HT1080 (cell line): ENCODE measurements at regions not wholly inside any gene's neighbourhood (a gene's known extent, or its start where the extent isn't known, plus 50 kb on each side); places are given as distances from the start of the nearest gene placed in this dataset.
"Not testable (repeated sequence)": the region's sequence is repeated elsewhere in the genome, so short reads cannot be mapped to it uniquely, and the experiment has no call there.

Experiments used
- DNase-seq: peaks from one replicate; pipeline ENCODE4 v3.0.0-alpha.2; 2015; ENCODE audit warnings: low read depth

DNA sequence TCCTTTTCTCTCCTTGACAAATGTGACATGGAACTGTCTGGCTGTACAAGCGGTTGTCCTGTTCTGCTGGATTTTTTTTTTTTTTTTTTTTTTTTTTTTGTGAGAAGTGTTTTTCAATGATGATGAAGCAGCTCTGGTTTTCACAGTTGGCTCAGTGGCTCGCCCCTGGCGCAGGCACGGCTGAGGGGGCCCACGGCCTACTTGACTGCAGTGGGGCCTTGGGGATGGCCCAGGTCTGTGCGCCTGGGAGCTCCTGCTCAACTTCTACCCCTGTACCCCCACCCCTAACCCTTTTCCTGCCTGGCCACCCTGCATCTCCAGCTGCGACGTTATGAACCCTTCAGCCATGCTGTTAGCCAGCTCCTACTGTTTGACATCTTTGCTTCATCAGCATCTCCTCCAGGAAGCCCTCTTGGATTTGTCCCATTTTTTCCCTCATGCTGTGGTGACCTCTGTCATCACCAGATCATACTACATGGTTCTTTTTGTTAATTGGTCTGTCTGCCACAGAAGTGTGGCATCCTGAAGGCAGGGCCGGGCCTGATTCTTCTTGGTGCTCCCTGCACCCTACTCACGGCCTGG lies 167.9 kb downstream of the INHBB start:
- DNase-seq, result no peak

DNA sequence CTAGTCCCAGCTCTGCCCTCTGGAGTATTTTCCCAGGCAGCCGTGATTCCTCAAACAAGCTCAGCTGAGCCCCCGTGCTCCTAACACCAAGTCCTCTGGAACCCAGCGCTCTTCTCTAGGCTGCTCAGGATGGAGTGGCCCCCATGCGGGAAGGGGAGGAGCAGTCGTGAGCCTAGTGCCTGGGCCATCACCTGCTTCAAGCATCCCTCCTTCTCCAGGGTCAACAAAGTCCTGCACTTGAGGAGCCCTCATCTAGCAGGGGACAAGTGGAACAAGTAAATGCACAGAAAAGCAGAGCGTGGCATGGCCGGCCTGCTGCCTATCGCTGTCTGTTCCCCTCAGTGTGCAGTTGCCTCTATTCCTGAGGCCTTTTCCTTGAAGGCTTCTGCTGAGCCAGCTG lies 168.6 kb downstream of the INHBB start:
- no peak for DNase-seq

DNA sequence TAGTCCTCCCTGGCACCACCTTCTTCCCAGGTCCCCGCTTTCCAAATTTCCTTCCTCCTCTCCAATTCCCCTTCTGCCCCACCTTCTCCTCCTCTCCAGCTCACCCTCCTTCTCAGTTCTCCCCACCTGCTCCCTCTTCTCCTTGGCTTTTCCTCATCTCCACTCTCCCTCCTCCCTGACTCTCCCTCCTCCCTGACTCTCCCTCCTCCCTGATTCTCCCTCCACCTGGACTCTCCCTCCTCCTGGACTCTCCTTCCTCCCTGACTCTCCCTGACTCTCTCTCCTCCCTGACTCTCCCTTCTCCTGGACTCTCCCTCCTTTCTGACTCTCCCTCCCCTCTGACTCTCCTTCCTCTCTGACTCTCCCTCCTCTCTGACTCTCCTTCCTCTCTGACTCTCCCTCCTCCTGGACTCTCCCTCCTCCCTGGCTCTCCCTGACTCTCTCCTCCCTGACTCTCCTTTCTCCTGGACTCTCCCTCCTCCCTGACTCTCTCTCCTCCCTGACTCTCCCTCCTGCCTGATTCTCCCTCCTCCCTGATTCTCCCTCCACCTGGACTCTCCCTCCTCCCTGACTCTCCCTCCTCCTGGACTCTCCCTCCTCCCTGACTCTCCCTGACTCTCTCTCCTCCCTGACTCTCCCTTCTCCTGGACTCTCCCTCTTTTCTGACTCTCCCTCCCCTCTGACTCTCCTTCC lies 169.3 kb downstream of the INHBB start:
- DNase-seq, result not testable (repeated sequence)

DNA sequence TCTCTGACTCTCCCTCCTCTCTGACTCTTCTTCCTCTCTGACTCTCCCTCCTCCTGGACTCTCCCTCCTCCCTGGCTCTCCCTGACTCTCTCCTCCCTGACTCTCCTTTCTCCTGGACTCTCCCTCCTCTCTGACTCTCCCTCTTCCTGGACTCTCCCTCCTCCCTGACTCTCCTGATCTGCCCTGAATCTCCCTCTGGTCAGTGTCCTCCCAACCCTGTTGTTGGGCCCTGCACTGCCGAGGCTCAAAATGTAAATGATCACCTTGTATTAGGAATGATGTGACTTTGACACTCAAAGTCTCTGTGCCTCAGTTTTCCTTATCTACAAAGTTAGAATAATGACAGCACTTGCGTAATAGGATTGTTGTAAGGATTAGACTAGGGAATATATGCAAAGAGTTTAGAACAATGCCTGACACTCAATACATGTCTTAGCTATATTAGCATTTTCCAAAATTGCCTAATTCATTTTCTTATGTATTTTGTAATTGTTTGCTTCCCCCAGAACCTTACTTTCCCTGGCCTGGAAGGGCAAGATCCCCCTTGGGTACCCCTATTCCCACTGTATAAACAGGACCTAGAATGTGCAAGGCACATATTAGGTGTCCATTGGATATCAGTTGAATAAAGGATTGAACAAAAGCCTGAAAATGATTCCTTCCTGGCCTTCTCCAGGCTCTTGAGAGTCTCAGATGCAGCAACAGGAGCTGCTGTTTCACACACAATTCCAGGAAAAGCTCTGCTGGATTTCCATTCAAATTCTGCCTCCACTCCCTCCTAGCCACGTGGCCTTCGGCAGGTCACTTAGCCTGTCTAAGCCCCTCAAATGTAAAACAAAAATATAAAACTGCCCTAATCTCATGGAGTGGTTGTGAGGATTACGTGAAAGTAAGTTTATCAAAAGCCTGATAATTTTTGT lies 170.1 kb downstream of the INHBB start:
- no peak for DNase-seq

DNA sequence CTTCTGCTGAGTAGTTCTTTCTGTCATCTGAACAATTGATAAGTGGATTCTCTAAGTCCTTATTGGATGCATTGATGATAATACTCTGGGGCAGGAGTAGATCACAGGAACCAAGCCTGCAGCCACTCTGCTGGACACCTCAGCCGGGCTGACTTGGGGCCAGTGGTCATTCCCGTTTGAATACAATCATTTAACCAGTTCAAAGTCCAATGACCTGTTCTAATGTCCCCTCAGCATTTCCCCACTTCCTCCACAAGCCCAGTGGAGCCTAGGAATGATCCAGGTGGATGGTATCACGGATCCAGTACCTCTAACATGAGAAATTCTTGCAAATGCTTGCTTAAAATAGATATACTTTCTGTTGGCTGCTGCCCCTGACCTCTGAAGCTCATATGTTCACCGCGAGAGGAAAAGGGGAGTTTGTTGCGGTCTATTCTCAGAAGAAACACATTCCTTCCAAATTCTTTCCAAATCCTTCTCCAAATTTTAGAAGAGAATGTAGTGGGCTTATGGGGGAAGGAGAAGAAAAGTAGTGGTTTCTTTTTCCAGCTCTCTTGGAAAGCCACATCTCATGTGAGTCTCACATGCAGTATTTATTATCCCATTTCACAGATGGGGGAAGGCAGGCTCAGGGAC lies 170.9 kb downstream of the INHBB start:
- no peak for DNase-seq

DNA sequence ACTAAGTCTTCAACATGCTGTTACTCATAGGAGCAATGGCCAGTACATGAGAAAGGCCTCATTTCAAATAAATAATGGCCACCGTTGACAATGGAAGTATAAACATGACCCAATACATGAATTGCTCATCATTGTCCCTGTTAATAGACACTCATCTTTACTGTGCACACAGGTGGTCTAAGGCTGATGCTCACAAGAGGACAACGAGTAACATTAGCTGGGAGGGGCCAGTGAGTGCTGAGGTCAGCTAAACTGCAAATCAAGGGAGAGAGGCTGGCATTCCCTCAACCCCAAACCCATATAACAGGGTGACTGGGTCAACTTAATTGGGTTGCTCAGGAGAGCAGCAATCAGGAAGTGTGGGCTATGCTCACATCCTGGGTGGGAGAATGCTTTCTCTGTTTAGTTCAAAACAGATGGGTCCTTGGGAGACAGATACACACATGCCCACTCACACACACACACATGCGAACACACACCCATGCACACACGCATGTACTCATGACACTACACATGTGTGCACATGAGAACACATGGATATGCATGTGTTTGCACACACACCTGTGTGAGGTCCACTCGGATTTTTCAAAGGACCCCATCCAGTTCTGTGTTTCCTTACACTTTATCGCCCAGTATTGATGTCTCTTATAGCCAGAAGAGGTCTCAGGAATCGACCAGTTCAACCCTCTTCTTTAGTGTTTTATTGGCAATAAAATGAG lies 172.0 kb downstream of the INHBB start:
- DNase-seq, result no peak

DNA sequence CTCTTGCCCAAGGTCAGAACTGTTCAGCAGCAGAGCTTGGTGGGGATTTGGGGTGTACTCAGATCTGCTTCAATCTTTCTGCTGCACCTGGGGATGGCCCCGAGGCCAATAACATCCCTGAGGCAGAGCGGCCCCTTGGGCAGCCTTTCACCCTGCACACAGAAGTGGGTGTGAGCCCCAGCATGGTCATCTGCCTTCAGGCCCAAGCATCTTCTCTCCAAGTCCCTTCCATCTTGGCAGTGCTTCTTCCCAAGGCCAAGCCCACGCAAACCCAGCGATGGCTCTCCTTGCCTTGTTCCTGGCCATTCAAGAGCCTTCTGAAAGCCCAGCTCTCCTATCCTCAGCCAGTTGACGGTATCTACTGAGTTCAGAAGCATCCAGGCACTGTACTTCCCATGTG lies 172.9 kb downstream of the INHBB start:
- DNase-seq, result no peak

DNA sequence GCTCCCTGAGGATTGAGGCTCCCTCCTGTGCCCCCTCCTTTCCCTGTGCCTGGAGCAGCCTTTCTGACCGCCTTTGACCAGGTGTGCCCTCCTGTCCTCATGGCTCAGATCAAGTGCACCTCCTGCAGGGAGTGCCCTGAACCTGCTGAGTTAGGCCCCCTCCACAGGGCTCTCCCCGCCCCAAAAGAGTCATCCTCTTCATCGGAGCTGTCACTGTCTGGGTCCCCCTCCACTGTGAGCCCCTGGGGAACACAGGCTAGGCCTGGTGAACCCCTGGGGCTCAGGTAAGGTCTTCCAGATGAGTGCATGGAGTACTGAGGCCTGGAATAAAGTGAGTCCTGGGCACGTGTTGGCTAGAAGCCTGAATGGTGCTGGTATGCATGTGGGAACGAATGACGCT lies 173.5 kb downstream of the INHBB start:
- no peak for DNase-seq

DNA sequence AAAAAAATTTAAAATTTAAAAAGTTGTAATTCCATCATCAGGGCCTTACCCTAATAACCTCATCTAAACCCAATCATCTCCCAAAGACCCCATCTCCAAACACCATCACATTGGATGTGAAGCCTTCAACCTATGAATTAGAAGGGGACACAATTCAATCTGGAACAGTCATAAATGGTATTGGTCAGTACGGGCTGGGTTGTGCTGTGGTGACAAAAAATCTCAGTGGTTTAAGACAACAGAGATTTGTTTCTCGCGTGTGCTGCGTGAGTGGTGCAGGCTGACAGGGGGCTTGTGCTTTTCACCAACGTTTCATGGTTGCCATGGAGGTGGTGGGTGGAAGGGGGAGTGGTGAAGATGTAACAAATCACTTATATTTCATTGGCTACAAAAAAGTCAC lies 174.5 kb downstream of the INHBB start:
- no peak for DNase-seq

DNA sequence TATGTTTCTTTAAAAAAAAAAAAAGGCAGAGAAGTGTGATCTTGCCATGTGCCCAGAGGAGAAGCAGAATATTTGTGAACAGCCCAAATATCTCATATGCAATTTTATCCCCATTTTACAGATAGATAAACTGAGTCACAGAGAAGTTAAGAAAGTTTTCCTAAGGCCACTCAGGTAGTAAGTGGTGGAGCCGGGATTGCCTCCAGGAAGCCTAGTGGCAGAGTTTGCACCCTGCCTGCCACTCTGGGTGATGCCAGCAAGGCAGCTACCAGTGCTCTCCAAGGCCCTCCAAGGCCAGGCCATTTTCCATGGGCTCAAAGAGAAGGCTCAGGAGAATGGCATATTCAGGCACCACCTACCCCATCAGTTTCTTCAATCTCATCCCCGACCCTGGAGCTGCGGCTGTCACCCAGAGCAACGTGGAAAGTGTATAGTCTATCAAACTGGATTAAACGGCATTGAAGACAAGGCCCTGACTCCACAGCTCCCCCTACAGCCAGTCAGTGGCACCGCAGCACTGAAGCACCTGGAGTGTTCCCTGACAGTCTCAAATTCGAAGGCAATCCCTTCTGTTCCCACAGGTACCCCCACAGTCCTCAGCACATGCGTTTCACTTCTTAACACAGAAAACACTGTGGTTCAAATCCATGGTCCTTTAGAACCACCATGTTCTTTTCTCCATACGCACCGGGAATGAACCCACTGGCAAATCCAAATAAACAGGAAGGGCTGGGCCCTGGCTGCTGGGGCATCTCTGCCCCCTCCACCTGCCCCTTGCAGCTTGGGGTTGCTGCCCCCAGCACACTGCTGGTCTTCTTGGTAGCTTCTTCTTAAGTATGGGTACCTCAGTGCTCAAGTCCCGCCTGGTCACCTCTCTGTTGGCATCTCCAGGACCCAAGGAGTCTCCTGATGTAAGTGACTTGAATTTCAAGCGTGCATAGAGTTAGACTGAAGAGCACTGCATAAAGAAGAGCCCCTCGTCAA lies 175.3 kb downstream of the INHBB start:
- DNase-seq, result peak; percentile 21

DNA sequence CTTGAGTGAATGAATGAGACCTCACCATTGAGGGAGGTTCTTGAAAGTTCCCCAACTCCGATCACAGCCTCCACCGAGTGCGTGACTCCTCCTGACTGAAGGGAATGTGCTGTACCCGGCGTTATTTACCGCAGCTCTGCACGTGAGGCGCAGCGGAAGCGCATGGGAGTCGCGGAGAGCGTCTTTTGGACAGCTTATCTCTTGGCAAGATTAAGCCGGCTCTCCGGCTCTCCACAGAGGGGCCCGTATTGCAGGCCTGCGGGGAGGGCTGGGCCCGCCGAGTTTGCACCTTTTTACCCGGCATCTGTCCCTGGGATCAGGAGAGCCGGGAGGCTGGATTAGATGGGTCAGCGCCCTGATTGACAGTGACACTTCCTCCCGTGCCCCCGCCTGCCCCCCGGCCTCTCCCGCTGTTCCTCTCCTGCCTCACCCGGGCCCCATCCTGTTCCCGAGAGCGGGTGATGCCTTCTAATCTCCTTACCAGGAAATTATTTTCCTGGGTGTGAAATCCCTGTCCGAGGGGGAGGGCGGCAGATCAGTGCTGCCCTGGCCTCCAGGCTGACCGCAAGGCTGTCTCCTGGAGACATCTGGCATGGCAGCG lies 176.3 kb downstream of the INHBB start:
- no peak for DNase-seq

DNA sequence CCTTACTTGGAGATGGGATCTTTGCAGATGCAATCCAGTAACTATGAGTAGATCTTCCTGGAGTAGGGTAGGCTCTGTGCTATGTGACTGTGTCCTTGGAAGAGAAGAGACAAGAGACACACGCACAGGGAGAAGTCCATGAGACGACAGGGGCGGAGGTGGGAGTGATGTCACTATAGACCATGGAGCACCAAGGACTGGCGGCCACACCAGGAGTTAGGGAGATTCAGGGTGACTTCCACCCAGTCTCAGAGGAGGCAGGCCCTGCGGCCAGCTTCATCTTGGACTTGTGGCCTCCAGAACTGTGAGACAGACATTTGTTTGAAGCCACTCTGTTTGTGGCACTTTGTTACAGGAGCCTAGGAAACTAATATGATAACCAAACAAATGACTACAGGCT lies 177.8 kb downstream of the INHBB start:
- DNase-seq, result no peak

DNA sequence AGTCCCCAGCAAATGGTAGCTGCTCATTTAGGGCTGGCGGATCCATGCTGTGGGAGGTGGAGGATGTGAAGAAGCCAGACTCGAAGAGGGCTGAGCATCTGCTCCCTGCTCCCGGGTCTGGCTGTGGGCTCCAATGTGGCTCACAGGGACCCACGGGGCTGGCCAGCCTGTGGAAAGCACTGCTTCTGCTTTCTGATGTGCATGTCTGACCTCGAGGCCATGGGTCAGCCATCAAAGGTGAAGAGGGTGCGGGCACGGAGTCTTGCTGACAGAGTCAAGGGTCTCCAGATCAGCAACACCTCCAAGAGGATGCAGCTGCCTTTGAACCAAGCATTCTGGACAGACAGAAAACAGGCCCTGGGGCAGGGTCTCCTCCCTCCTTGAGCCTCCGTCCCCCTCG lies 178.2 kb downstream of the INHBB start:
- no peak for DNase-seq

DNA sequence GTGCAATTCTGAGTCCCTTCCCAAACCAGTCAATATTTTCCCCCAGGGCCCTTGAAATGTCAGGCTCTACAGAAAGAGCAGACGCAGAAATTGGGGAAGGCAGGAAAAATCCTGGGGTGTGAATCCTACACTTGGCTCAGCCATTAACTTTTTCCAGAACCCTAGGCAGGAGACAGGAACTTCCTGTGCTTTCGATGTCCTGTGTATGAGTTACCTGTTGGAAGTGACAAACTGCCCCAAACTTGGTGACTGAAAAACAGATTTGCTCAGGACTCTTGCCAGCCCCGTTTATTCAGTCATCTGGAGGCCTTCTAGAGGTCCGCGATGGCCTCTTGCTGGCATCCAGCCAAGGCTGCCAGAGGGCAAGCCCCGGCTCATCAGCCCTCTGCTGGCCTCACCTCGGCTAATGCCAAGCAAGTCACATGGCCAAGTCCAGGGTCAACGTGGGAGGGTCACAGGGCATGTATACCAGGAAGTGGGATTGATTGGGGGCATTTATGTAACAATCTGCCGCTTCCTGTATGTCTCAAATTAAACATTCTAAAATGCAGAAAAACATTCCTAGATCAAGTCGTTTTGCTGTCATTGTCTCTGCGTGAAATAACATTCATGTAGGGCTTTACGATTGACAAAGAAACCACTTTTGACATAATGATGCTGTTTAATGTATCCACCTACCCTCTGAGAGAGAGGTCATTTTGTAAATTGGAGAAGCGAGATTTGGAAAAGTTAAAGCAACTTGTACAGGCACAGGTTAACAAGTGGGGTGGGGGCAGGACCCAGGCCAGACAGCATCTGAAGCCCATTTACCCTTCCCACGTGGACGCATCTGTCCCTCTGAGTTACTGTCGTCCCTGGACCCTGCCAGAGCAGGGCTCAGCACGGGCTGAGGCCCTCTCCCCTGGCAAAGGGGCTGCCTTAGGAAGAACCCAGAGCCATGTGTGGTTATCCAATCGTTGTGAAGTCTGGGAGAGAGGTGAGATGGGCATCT lies 179.4 kb downstream of the INHBB start:
- no peak for DNase-seq

DNA sequence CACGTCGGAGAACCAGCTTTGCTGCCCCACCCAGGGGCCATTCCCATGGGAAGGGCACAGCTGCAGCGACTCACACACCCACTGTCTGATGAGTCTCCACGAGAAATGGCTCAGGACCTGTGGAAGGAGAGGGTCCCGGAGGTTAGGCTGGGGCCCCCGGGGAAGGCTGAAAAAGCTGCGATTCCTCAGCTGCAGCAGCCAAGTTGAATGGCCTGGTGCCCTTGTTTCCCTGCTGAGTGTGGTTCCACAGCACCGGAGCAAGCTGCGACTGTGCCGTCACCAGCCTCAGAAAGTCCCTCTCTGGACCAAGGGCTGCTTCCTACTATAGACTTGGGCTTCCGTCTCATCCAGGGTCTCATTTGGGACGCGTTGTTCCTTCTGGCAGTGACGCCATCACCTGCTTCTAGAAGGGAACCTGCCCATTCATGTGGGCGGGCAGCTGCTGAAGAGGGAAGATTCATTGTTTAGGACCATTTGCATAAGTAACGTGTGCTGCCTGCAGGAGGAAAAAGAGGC lies 180.2 kb downstream of the INHBB start:
- no peak for DNase-seq

DNA sequence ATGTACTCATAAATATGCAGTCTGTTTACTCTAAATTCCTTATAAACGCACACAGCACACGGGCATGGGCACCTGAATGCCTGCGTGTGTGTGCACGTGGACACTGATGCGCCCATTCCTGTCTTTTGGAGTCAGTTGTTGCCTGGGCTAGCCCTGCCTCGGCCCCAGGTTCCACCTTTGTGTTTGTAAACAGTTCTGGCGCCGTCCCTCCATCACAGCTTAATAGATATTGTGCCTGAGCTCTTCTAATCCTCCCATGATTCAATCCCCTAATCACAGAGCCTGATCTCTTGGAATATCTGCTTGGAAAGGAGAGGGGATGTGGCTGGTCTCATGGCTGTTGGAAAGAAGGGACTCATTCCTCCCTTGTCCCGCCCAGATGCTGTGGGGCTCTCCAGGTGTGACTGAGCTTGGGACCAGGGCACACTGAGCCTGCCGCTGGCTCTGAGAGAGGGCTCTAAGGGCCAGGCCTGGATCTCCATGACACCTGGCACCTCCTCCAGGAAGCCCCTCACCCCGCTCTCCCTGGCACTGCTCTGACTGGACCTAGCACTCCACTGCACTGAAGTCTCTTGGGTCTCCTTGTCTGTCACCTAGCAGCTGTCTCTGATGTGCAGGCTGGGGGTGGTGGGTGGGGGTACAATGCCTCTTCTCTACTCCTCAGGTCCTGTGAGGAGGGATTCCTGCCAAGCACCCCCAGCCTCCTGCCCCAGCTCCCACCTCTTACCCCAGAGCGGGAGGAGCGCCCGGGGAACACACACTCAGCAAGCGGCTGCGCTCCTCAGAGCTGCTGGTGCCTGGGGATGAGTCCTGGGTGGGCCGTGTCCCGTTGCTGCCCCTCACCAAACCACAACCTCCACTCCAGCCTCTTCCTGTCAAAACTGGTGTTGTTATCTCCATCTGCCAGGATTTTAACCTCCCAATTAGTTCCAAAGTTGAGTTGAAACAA lies 181.3 kb downstream of the INHBB start:
- DNase-seq, result no peak
